Endodermal cell (in vitro differentiated cells): ENCODE measurements at regions not wholly inside any gene's neighbourhood (a gene's known extent, or its start where the extent isn't known, plus 50 kb on each side); places are given as distances from the start of the nearest gene placed in this dataset.
A peak's percentile ranks its signal among the peaks of the same experiment; 100 is the strongest.

ENCODE experiments used
- DNase-seq: peaks from one replicate; pipeline ENCODE4 v3.0.0-alpha.2; 2017
- H3K27ac ChIP-seq: 2 replicates; pipeline ENCODE4 v1.5.1; 2013; ENCODE audit warnings: mild to moderate bottlenecking, low read depth, low read length, moderate library complexity
- H3K27me3 ChIP-seq: 2 replicates; pipeline ENCODE4 v1.6.1; 2013; ENCODE audit warnings: mild to moderate bottlenecking, low read length, moderate library complexity; ENCODE audit not compliant: insufficient read depth, control insufficient read depth, poor library complexity, severe bottlenecking
- H3K36me3 ChIP-seq: 2 replicates; pipeline ENCODE4 v1.7.0; 2013; ENCODE audit warnings: mild to moderate bottlenecking, low read length, moderate library complexity; ENCODE audit not compliant: control insufficient read depth, insufficient read depth
- H3K4me1 ChIP-seq: one replicate; pipeline ENCODE4 v1.7.0; 2013; ENCODE audit warnings: low read length; ENCODE audit not compliant: control insufficient read depth, insufficient read depth
- H3K4me3 ChIP-seq: 2 replicates; pipeline ENCODE4 v1.5.1; 2013; ENCODE audit warnings: mild to moderate bottlenecking, low read length, moderate library complexity
- H3K9ac ChIP-seq: 2 replicates; pipeline ENCODE4 v1.6.1; 2013; ENCODE audit warnings: mild to moderate bottlenecking, low read length, moderate library complexity; ENCODE audit not compliant: poor library complexity, severe bottlenecking; ENCODE audit errors: extremely low read depth
- H3K9me3 ChIP-seq: 2 replicates; pipeline ENCODE4 v1.6.1; 2013; ENCODE audit warnings: mild to moderate bottlenecking, low read length, moderate library complexity; ENCODE audit not compliant: control insufficient read depth
- H3K27ac Mint-ChIP-seq: 2 replicates; pipeline ENCODE4 v1.8.0; 2020; ENCODE audit warnings: mixed read lengths
- H3K27me3 Mint-ChIP-seq: 2 replicates; pipeline ENCODE4 v1.8.0; 2021; ENCODE audit warnings: mild to moderate bottlenecking, mixed read lengths; ENCODE audit not compliant: insufficient read depth
- H3K36me3 Mint-ChIP-seq: 2 replicates; pipeline ENCODE4 v1.8.0; 2020; ENCODE audit warnings: low read depth, mixed read lengths
- H3K4me1 Mint-ChIP-seq: 2 replicates; pipeline ENCODE4 v1.8.0; 2020; ENCODE audit warnings: mixed read lengths
- H3K4me3 Mint-ChIP-seq: 2 replicates; pipeline ENCODE4 v1.8.0; 2020; ENCODE audit warnings: mild to moderate bottlenecking, moderate library complexity, mixed read lengths
- H3K9me3 Mint-ChIP-seq: 2 replicates; pipeline ENCODE4 v1.8.0; 2020; ENCODE audit warnings: mild to moderate bottlenecking, mixed read lengths
- WGBS, 2 experiments: methylation state at CpG; one replicate each; pipeline versions ENCODE4 v1.1.5 to v1.1.7; 2013; ENCODE audit warnings: missing lambda C conversion rate in 2 of 2, mixed read lengths in 1 of 2; ENCODE audit not compliant: insufficient coverage in 1 of 2, insufficient read length in 1 of 2; 5-methylcytosine and 5-hydroxymethylcytosine counted together
- TF ChIP-seq, protein P1 (sequence below): fragments of 200-600 bp; sonication (generic); conservative IDR thresholded peaks from 2 replicates; pipeline ENCODE4 v1.5.0; 2021; ENCODE audit warnings: antibody characterized with exemption, mild to moderate bottlenecking

DNA sequence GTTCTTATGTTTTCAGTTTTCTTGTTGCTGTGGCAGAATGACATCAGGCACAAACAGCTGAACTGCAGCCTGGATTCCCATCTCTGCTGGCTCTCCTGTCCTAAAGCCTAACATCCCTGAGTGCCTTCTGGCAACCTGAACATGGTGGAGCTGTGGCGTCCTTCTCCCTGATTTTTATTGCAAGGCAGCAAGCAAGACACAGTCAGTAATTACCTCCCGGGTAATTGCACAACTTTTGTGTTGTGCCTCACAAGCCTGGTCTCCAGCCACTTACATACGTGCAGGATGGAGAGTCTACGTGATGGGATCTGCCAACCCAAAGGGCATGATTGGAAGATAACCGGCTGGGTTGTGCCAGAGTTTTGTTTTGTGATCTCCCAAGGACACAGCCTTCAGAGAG is 116.1 kb upstream of the PARD3 start:
- H3K9me3 ChIP-seq, result no peaks in the 10 kb centered on the region
- Mint-ChIP-seq H3K27me3 (no peaks in the 10 kb centered on the region), H3K36me3 (no peaks in the 10 kb centered on the region), H3K4me1 (peaks cover 4% of the 10 kb centered on the region), H3K4me3 (no peak overlapping the region), H3K27ac (no peak overlapping the region), H3K9me3 (no peaks in the 10 kb centered on the region)
- no peak overlapping the region for H3K27ac ChIP-seq
- TF ChIP-seq, protein P1, sequence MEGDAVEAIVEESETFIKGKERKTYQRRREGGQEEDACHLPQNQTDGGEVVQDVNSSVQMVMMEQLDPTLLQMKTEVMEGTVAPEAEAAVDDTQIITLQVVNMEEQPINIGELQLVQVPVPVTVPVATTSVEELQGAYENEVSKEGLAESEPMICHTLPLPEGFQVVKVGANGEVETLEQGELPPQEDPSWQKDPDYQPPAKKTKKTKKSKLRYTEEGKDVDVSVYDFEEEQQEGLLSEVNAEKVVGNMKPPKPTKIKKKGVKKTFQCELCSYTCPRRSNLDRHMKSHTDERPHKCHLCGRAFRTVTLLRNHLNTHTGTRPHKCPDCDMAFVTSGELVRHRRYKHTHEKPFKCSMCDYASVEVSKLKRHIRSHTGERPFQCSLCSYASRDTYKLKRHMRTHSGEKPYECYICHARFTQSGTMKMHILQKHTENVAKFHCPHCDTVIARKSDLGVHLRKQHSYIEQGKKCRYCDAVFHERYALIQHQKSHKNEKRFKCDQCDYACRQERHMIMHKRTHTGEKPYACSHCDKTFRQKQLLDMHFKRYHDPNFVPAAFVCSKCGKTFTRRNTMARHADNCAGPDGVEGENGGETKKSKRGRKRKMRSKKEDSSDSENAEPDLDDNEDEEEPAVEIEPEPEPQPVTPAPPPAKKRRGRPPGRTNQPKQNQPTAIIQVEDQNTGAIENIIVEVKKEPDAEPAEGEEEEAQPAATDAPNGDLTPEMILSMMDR, result no peak
- no peaks in the 10 kb centered on the region for H3K27me3 ChIP-seq
- H3K4me1 ChIP-seq, result no peaks in the 10 kb centered on the region
- DNase-seq, result no peak
- no peak overlapping the region for H3K4me3 ChIP-seq
- H3K36me3 ChIP-seq, result no peaks in the 10 kb centered on the region
- no peak overlapping the region for H3K9ac ChIP-seq
- 93 to 96% methylated on average over 5 of the region's 5 CpGs for WGBS, 2 experiments

DNA sequence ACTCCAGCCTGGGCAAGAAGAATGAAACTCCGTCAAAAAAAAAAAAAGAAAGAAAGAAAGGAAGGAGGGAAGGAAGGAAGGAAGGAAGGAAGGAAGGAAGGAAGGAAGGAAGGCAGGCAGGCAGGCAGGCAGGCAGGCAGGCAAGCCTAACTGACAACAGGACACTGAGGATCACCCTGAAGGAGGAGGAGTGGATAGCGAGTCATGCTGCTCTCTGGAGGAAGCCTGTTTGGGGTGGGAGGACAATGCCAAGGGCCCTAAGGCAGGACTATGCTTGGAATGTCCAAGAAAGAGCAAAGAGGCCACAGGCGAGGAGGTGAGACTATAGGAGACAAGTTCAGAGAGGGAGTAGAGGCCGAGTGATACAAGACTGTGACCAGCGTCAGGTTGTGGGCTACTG is 107.0 kb upstream of the PARD3 start:
- Histone ChIP-seq H3K4me3 (no peak overlapping the region), H3K9me3 (peaks cover 17% of the 10 kb centered on the region), H3K27ac (no peak overlapping the region), H3K36me3 (no peaks in the 10 kb centered on the region), H3K27me3 (no peaks in the 10 kb centered on the region), H3K9ac (no peak overlapping the region), H3K4me1 (no peaks in the 10 kb centered on the region)
- peak overlapping the region; percentile 5 for H3K27ac Mint-ChIP-seq
- no peaks in the 10 kb centered on the region for H3K36me3 Mint-ChIP-seq
- H3K9me3 Mint-ChIP-seq, result peaks cover 11% of the 10 kb centered on the region
- whole genome bisulfite sequencing, 2 experiments, result 88 to 92% methylated on average over 2 to 5 of the region's 5 CpGs
- no peak overlapping the region for H3K4me3 Mint-ChIP-seq
- TF ChIP-seq, protein P1, result no peak
- peaks cover 9% of the 10 kb centered on the region for H3K4me1 Mint-ChIP-seq
- no peak for DNase-seq
- no peaks in the 10 kb centered on the region for H3K27me3 Mint-ChIP-seq

DNA sequence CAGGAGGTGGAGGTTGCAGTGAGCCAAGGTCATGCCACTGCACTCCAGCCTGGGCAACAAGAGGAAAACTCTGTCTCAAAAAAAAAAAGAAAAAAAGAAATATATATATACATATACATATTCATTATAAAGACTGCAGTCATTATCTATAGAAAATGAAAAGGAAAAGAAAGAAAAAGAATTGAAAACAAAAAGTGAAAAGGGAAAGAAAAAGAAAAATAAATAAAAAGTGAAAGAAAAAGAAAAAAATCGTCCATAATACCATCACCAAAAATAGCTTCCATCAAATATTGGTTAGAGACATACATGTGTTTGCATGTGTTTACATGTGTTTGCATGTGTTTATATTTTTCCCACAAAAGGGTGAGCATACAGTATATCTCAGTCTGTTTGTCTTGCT is 105.5 kb upstream of the PARD3 start:
- WGBS, 2 experiments, result no CpG with 5 or more reads among the region's 1 CpG
- H3K9me3 ChIP-seq, result peaks cover 16% of the 10 kb centered on the region

More for the DNA sequence above, 105.5 kb upstream of the PARD3 start:
- no peaks in the 10 kb centered on the region for H3K4me1 ChIP-seq
- Mint-ChIP-seq H3K4me1 (peaks cover 9% of the 10 kb centered on the region), H3K36me3 (no peaks in the 10 kb centered on the region), H3K27ac (no peak overlapping the region), H3K9me3 (peaks cover 11% of the 10 kb centered on the region), H3K27me3 (no peaks in the 10 kb centered on the region), H3K4me3 (no peak overlapping the region)
- no peaks in the 10 kb centered on the region for H3K36me3 ChIP-seq
- H3K27ac ChIP-seq, result no peak overlapping the region
- no peaks in the 10 kb centered on the region for H3K27me3 ChIP-seq
- no peak overlapping the region for H3K9ac ChIP-seq
- TF ChIP-seq, protein P1, result no peak
- DNase-seq, result no peak
- H3K4me3 ChIP-seq, result no peak overlapping the region
